ENCODE measurements at regions not wholly inside any gene's neighbourhood (a gene's known extent, or its start where the extent isn't known, plus 50 kb on each side); places are given as distances from the start of the nearest gene placed in this dataset.

DNA sequence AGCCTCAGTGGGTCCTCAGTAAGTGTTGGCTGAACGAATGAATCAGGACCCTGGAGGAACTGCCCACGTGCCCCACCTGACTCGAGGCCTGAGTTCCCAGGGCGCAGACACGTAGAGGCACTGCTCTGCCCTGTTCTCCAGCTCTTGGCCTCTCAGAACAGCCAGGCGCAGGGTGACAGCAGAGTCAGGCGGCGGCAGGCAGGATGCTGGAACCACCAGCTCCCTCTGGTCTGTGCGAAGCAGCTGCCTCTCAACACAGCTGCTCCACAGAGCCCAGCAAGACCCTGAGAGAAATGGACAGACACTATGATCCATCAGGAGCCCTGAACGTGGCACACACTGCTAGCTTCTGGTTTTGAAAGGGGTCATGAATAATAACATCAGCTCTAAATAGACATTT lies 53.1 kb upstream of the BCO1 start:
- DNase-seq = no peak

DNA sequence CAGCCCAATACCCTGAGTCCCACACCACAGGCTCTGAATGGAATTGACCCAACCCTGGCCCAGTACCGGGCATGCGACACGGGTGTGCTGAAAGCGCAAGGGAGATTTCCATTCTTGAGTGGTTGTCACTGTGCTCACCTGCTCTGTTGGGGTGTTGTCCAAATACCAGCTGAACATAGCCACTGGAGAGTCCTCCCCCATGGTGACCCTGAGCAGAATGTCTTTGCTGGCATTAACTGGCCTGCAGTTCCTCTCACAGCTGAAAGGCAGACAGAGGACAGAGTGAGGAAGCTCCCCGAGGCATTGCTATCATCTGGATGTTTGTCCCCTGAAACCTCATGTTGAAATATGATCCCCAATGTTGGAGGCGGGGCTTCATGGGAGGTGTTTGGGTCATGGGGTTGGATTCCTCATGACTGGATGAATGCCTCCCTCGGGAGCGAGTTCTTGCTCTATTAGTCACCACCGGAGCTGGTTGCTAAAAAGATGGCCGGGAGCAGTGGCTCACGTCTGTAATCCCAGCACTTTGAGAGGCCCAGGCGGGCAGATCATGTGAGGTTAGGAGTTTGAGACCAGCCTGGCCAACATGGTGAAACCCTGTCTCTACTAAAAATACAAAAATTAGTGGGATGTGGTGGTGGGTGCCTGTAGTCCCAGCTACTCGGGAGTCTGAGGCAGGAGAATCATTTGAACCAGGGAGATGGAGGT lies 57.3 kb upstream of the BCO1 start:
- DNase-seq = peak; percentile 66

- no peak for DNase-seq
Measured at GRCh38 chr16:81180578-81180977, 57.9 kb upstream of the BCO1 start.

DNA sequence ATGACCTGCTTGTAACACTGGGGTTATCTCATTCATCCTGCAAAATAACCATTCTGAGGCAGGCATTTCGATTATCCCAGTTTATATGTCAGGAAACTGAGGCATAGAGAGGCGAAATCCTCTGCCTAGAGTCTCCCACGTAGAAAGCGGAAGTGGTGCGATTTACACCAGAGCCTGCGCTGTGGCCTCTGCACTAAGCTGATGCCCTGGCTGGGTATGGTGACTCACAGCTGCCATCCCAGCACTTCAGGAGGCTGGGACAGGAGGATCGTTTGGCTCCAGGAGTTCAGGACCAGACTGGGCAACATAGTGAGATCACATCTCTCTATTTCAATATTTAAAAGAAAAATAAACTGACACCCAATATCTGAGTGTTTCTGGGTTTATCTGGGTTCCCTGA lies 59.3 kb upstream of the BCO1 start:
- DNase-seq = no peak

GRCh38 chr16:81175325-81175891 lies 63.1 kb upstream of the BCO1 start:
- DNase-seq = no peak

DNA sequence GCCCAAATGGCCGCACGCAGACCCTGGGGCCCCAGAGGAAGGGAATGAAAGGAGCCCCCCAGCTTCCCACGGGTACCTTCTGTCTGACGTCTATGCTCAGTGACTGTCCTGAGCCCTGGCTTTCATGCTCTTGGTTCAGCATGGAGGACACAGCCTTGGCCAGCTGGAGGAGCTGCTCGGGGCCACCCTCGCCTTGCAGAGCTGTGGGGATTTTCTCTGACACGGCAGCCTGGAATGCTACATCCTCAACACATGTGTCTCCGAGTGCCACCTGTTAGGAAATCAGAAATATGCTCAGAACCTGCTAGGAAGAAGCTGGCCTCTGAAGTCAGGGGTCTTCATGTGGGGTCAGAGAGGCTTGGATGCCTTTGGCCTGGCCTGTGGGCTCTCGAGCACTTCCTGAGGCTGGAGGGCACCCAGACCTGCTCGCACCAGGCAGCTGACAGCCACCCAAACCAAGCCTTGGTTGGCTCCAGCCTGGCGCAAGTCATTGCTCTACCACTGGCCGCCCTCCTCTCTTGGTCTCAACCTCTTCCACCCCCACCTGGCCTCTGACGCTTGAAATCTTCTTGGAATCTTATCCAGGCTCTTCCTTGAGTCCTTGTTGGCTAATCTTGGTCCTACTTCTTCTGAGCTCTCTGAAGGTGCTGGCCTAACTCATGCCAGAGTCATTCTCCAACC lies 63.7 kb upstream of the BCO1 start:
- no peak for DNase-seq

GRCh38 chr16:81172769-81173658 lies 65.5 kb upstream of the BCO1 start:
- no peak for DNase-seq

DNA sequence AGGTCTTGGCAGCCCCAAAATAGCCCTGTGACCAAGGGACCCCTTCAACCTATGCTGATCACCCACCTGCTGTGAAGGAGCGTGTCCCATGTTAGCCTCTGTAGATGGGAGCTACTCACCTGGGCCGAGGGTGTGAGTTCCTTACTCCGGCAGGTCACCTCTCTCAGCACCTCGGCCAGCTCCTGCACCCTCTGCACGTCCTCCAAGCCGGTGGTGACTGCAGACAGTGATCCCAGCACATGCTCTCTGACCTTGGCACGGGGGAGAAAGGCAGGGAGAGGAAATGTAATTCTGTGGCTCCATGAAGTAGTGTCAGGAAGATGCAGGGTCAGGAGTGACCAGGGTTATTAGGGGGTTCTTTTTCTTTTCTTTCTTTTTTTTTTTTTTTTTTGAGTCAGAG lies 67.7 kb upstream of the BCO1 start:
- no peak for DNase-seq

DNA sequence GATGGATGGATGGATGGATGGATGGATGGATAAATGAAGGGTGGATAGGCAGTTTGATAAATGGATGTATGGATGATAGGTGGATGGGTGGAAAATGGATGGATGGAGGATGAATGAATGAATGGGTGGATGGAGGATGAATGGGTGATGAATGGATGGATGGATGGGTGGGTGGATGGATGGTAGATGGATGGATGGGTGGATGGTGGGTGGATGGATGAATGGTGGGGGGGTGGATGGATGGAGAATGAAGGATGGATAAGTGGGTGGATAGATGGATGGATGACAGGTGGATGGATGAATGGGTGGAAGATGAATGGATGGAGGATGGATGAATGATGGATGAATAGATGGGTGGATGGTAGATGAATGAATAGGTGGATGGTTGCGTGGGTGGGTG lies 70.1 kb upstream of the BCO1 start:
- DNase-seq = no peak

GRCh38 chr16:81167851-81168250 lies 70.6 kb upstream of the BCO1 start:
- DNase-seq = no peak

- DNase-seq = no peak
Measured at GRCh38 chr16:81166417-81167300, 70.5 kb upstream of the GCSH start.

GRCh38 chr16:81165411-81166097 lies 69.4 kb upstream of the GCSH start:
- no peak for DNase-seq

DNA sequence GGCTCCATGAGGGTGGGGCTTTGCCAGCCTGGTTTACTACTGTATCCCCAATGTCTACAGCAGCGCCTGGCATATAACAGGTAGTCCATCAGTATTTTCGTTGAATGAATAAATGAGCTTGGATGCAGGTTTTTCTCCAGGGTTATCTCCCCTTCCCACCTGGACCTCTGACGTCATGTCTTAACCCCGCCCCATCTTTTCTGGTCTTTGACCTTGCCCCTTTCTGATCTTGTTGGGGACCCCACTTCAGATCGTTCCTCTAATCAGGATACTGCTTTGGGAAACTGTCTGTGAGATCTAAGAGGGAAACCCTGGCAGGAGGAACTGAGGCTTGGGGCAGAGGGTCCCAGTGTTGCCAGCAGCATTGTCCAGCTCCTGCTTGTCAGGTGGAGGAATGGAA lies 68.8 kb upstream of the GCSH start:
- no peak for DNase-seq

DNA sequence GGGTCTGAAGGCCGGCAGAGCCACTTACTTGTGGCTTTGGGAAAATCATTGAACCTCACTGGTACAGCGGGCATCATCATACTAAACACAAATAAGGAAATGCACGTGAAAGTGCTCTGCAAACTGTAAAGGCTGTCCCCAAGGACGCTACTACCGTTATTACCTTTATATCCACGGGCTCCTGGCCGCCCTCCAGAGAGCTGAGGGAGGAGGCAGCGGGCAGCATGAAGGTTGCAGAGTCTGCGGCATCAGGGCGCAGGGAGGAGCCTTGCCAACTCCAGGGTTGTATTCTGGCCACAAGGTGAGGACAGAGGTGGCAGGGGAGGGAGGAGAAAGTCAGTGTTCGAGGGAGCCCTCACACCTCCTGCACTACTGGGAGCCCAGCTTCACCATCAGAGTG lies 68.3 kb upstream of the GCSH start:
- no peak for DNase-seq

DNA sequence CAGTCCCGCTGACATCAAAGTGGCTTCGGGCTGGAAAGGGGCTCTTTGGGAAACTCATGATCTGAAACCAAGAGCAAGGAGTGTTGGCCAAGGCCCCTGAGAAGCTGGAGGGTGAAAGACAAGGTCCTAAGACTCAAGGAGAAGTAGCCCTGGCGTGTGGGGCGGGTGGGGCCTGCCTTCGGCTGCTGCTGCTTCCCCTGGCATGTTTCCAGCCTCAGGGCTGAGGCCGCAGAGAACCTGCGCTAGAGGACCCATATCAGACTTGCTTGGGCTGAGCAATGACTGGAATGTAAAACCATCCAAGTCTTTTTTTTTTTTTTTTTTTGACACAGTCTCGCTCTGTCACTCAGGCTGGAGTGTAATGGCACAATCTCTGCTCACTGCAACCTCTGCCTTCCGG lies 67.5 kb upstream of the GCSH start:
- DNase-seq = no peak

DNA sequence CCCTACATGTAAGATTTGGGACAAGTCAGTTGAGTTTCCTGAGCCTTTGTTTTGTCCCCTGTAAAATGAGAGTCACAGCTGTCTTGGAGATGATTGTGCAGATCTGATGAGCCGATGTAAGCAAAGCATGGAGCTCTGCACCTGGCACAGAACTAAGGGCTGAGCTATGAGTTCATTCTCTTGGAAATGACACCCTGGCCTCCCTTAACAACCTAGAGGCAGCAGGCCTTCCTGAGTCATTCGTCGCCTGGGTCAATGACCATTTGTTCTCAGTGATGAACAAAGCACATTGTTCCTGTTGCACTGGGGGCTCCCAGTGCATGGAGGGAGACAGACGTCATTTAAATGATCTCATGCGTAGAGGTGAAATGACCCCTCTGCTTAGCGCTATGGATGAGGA lies 62.8 kb upstream of the GCSH start:
- DNase-seq = no peak

GRCh38 chr16:81155769-81156168 lies 59.6 kb upstream of the GCSH start:
- no peak for DNase-seq

GRCh38 chr16:81151648-81152310 lies 55.6 kb upstream of the GCSH start:
- no peak for DNase-seq

DNA sequence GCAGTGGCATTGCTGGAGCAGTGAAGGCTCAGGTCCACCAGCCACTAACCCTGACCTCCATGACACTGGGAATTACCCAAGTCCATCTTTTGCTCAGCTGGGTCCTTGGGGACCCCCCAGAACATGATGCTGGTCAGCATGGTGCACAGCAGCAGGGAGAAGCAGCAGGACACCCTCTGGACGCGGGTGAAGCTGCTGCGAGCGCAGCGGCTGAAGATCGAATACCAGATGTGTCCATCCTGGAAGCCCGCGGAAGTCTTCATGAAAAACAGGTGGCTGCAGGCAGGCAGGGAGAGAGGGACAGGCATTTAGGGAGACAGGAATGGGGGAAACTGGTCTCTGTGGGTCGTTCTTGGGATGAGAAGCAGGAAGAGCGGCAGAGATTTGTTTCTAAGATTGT lies 53.4 kb upstream of the GCSH start:
- no peak for DNase-seq

DNA sequence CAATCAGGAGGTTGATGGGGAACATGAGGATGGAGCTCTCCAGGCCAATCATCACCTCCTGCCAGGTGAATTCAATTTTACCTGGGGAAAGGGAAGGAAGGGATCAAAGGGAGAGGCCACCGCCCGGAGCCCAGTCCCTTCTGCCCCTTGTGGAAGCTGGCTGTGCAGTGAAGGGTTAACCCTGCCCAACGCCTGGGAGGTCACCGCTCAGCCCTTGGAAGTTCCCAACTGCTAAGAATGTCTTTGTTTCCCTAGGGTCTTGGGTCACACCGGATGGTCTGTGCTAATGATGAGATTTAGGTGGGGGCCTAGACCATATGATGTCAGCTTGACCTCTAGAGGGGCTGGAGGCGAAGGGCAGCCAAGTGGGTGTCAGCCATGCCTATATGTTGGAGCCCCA lies 52.1 kb upstream of the GCSH start:
- no peak for DNase-seq

Data from left hindlimb (tissue), 1 donor.